ENCODE measurements at regions not wholly inside any gene's neighbourhood (a gene's known extent, or its start where the extent isn't known, plus 50 kb on each side); places are given as distances from the start of the nearest gene placed in this dataset.

GRCh38 chr6:144722154-144722737, 437.1 kb downstream of the UTRN start:
- Mint-ChIP-seq H3K9me3 (peaks cover 3% of the 10 kb centered on the region), H3K27ac (peak overlapping the region; percentile 12 to 79), H3K4me1 (ENCODE audit: low read depth in 2 of 2) (peaks cover 57 to 67% of the 10 kb centered on the region in 2 donors), H3K36me3 (peaks cover 25% of the 10 kb centered on the region), H3K4me3 (peak overlapping the region; percentile 14), H3K27me3 (no peaks in the 10 kb centered on the region)
- ATAC-seq (no peak), DNase-seq (ENCODE audit: low spot score) (no peak)

- ATAC-seq = no peak
These were observed 437.8 kb downstream of the UTRN start for GRCh38 chr6:144722925-144723324.

GRCh38 chr6:144723431-144723830, 438.3 kb downstream of the UTRN start:
- H3K27me3 Mint-ChIP-seq = no peaks in the 10 kb centered on the region
- H3K27ac Mint-ChIP-seq = peak overlapping the region in 1 of 2 donors; percentile 82

More at GRCh38 chr6:144722925-144723324, 437.8 kb downstream of the UTRN start:
- no peak for DNase-seq (ENCODE audit: low spot score)
- Mint-ChIP-seq H3K27me3 (no peaks in the 10 kb centered on the region), H3K9me3 (peaks cover 3% of the 10 kb centered on the region), H3K36me3 (peaks cover 25% of the 10 kb centered on the region), H3K4me1 (ENCODE audit: low read depth in 2 of 2) (peaks cover 57 to 68% of the 10 kb centered on the region in 2 donors), H3K27ac (peak overlapping the region; percentile 12 to 82), H3K4me3 (no peak overlapping the region)

GRCh38 chr6:144724818-144725217, 439.7 kb downstream of the UTRN start:
- Mint-ChIP-seq H3K4me1 (ENCODE audit: low read depth in 2 of 2) (peaks cover 55 to 67% of the 10 kb centered on the region in 2 donors), H3K4me3 (no peak overlapping the region), H3K9me3 (peaks cover 3% of the 10 kb centered on the region), H3K27me3 (no peaks in the 10 kb centered on the region), H3K27ac (peak overlapping the region; percentile 8 to 79), H3K36me3 (peaks cover 25% of the 10 kb centered on the region)
- DNase-seq (ENCODE audit: low spot score) (no peak), ATAC-seq (no peak)

More at GRCh38 chr6:144723431-144723830, 438.3 kb downstream of the UTRN start:
- peaks cover 25% of the 10 kb centered on the region for H3K36me3 Mint-ChIP-seq
- DNase-seq (ENCODE audit: low spot score) (no peak), ATAC-seq (no peak)
- H3K4me1 Mint-ChIP-seq (ENCODE audit: low read depth in 2 of 2) = peaks cover 56 to 68% of the 10 kb centered on the region in 2 donors
- no peak overlapping the region for H3K4me3 Mint-ChIP-seq
- H3K9me3 Mint-ChIP-seq = peaks cover 3% of the 10 kb centered on the region

GRCh38 chr6:144725736-144726522, 440.8 kb downstream of the UTRN start:
- Mint-ChIP-seq H3K36me3 (peaks cover 19% of the 10 kb centered on the region), H3K4me1 (ENCODE audit: low read depth in 2 of 2) (peaks cover 52 to 64% of the 10 kb centered on the region in 2 donors), H3K4me3 (peak overlapping the region; percentile 28), H3K27me3 (no peaks in the 10 kb centered on the region), H3K9me3 (peaks cover 3% of the 10 kb centered on the region), H3K27ac (peak overlapping the region; percentile 8 to 79)
- peak; percentile 78 to 88 for ATAC-seq
- DNase-seq (ENCODE audit: low spot score) = peak; percentile 68

- H3K27me3 Mint-ChIP-seq = no peaks in the 10 kb centered on the region
- no peak for DNase-seq (ENCODE audit: low spot score)
- peak overlapping the region in 1 of 2 donors; percentile 36 for H3K27ac Mint-ChIP-seq
- no peaks in the 10 kb centered on the region for H3K9me3 Mint-ChIP-seq
- no peak for ATAC-seq
- no peak overlapping the region for H3K4me3 Mint-ChIP-seq
- peaks cover 26% of the 10 kb centered on the region for H3K36me3 Mint-ChIP-seq
- peaks cover 38 to 43% of the 10 kb centered on the region in 2 donors for H3K4me1 Mint-ChIP-seq (ENCODE audit: low read depth in 2 of 2)
These were observed 443.7 kb downstream of the UTRN start for GRCh38 chr6:144728804-144729203.

- ATAC-seq (no peak), DNase-seq (ENCODE audit: low spot score) (no peak)
- no peaks in the 10 kb centered on the region for H3K9me3 Mint-ChIP-seq
- no peaks in the 10 kb centered on the region for H3K27me3 Mint-ChIP-seq
- peaks cover 40 to 45% of the 10 kb centered on the region in 2 donors for H3K4me1 Mint-ChIP-seq (ENCODE audit: low read depth in 2 of 2)
- peak overlapping the region; percentile 52 to 85 for H3K27ac Mint-ChIP-seq
- peak overlapping the region; percentile 53 for H3K4me3 Mint-ChIP-seq
- H3K36me3 Mint-ChIP-seq = peaks cover 29% of the 10 kb centered on the region
These were observed 444.4 kb downstream of the UTRN start for GRCh38 chr6:144729502-144729901.

- no peak for DNase-seq (ENCODE audit: low spot score)
- ATAC-seq = peak in 1 of 2 donors; percentile 81
- Mint-ChIP-seq H3K4me1 (ENCODE audit: low read depth in 2 of 2) (peaks cover 42 to 50% of the 10 kb centered on the region in 2 donors), H3K36me3 (peaks cover 27% of the 10 kb centered on the region), H3K27me3 (no peaks in the 10 kb centered on the region), H3K4me3 (peak overlapping the region; percentile 53), H3K9me3 (no peaks in the 10 kb centered on the region), H3K27ac (peak overlapping the region; percentile 52 to 85)
These were observed 445.0 kb downstream of the UTRN start for GRCh38 chr6:144730088-144730645.

- ATAC-seq (no peak), DNase-seq (ENCODE audit: low spot score) (no peak)
- H3K4me1 Mint-ChIP-seq (ENCODE audit: low read depth in 2 of 2) = peaks cover 35 to 40% of the 10 kb centered on the region in 2 donors
- H3K27ac Mint-ChIP-seq = peak overlapping the region in 1 of 2 donors; percentile 33
- H3K4me3 Mint-ChIP-seq = no peak overlapping the region
- H3K27me3 Mint-ChIP-seq = no peaks in the 10 kb centered on the region
- H3K36me3 Mint-ChIP-seq = peaks cover 25% of the 10 kb centered on the region
- H3K9me3 Mint-ChIP-seq = no peaks in the 10 kb centered on the region
These were observed 446.1 kb downstream of the UTRN start for GRCh38 chr6:144731229-144731628.

GRCh38 chr6:144736763-144737162, 451.6 kb downstream of the UTRN start:
- Mint-ChIP-seq H3K9me3 (no peaks in the 10 kb centered on the region), H3K36me3 (peaks cover 32% of the 10 kb centered on the region), H3K27me3 (no peaks in the 10 kb centered on the region), H3K4me3 (no peak overlapping the region), H3K27ac (peak overlapping the region; percentile 14 to 26), H3K4me1 (ENCODE audit: low read depth in 2 of 2) (peaks cover 32% of the 10 kb centered on the region in 2 donors)
- no peak for DNase-seq (ENCODE audit: low spot score)
- no peak for ATAC-seq

GRCh38 chr6:144737998-144738397, 452.9 kb downstream of the UTRN start:
- Mint-ChIP-seq H3K36me3 (peaks cover 25% of the 10 kb centered on the region), H3K27ac (peak overlapping the region; percentile 42 to 45), H3K27me3 (no peaks in the 10 kb centered on the region), H3K4me1 (ENCODE audit: low read depth in 2 of 2) (peaks cover 32 to 37% of the 10 kb centered on the region in 2 donors), H3K9me3 (no peaks in the 10 kb centered on the region), H3K4me3 (no peak overlapping the region)
- ATAC-seq = no peak
- no peak for DNase-seq (ENCODE audit: low spot score)

- H3K4me1 Mint-ChIP-seq (ENCODE audit: low read depth in 2 of 2) = peaks cover 28 to 31% of the 10 kb centered on the region in 2 donors
- DNase-seq (ENCODE audit: low spot score) = no peak
- H3K27ac Mint-ChIP-seq = no peak overlapping the region
- ATAC-seq = no peak
- H3K4me3 Mint-ChIP-seq = no peak overlapping the region
- peaks cover 11% of the 10 kb centered on the region for H3K36me3 Mint-ChIP-seq
- no peaks in the 10 kb centered on the region for H3K9me3 Mint-ChIP-seq
- H3K27me3 Mint-ChIP-seq = no peaks in the 10 kb centered on the region
These were observed 454.7 kb downstream of the UTRN start for GRCh38 chr6:144739873-144740272.

GRCh38 chr6:144741659-144742058, 456.5 kb downstream of the UTRN start:
- H3K9me3 Mint-ChIP-seq = no peaks in the 10 kb centered on the region
- H3K4me1 Mint-ChIP-seq (ENCODE audit: low read depth in 2 of 2) = peaks cover 24 to 30% of the 10 kb centered on the region in 2 donors
- DNase-seq (ENCODE audit: low spot score) = no peak
- H3K36me3 Mint-ChIP-seq = peaks cover 10% of the 10 kb centered on the region
- no peak for ATAC-seq
- peak overlapping the region; percentile 32 to 88 for H3K27ac Mint-ChIP-seq
- H3K4me3 Mint-ChIP-seq = no peak overlapping the region
- H3K27me3 Mint-ChIP-seq = no peaks in the 10 kb centered on the region

GRCh38 chr6:144742779-144743178, 457.6 kb downstream of the UTRN start:
- peaks cover 4% of the 10 kb centered on the region for H3K36me3 Mint-ChIP-seq
- H3K27ac Mint-ChIP-seq = peak overlapping the region in 1 of 2 donors; percentile 88
- DNase-seq (ENCODE audit: low spot score) (no peak), ATAC-seq (no peak)
- H3K27me3 Mint-ChIP-seq = no peaks in the 10 kb centered on the region
- peaks cover 27 to 32% of the 10 kb centered on the region in 2 donors for H3K4me1 Mint-ChIP-seq (ENCODE audit: low read depth in 2 of 2)
- no peaks in the 10 kb centered on the region for H3K9me3 Mint-ChIP-seq
- no peak overlapping the region for H3K4me3 Mint-ChIP-seq

All from natural killer cell treated with Interleukin-12 subunit alpha and Interleukin-12 subunit beta and Interleukin-15 and Interleukin-18, amount 100 ng/mL, for 72 hours (primary cell).